ENCODE measurements at regions not wholly inside any gene's neighbourhood (a gene's known extent, or its start where the extent isn't known, plus 50 kb on each side); places are given as distances from the start of the nearest gene placed in this dataset.
"Not testable (repeated sequence)": the region's sequence is repeated elsewhere in the genome, so short reads cannot be mapped to it uniquely, and the experiment has no call there.

- no peak for DNase-seq (ENCODE audit: low read depth in 2 of 3, low spot score in 1 of 3)
Observed at GRCh38 chr7:46068159-46068558, 147.1 kb upstream of the IGFBP3 start.

- no peak for DNase-seq (ENCODE audit: low read depth in 2 of 3, low spot score in 1 of 3)
Observed at GRCh38 chr7:46059308-46060020, 138.4 kb upstream of the IGFBP3 start.

- no peak for DNase-seq (ENCODE audit: low read depth in 2 of 3, low spot score in 1 of 3)
Observed at GRCh38 chr7:46058086-46058823, 137.2 kb upstream of the IGFBP3 start.

GRCh38 chr7:46054915-46055314 lies 133.8 kb upstream of the IGFBP3 start:
- DNase-seq (ENCODE audit: low read depth in 2 of 3, low spot score in 1 of 3): no peak

- DNase-seq (ENCODE audit: low read depth in 2 of 3, low spot score in 1 of 3): no peak
Observed at GRCh38 chr7:46054272-46054671, 133.2 kb upstream of the IGFBP3 start.

- DNase-seq (ENCODE audit: low read depth in 2 of 3, low spot score in 1 of 3): no peak
Observed at GRCh38 chr7:46047581-46047980, 126.5 kb upstream of the IGFBP3 start.

- DNase-seq (ENCODE audit: low read depth in 2 of 3, low spot score in 1 of 3): not testable (repeated sequence)
Observed at GRCh38 chr7:46043338-46043737, 122.3 kb upstream of the IGFBP3 start.

- not testable (repeated sequence) for DNase-seq (ENCODE audit: low read depth in 2 of 3, low spot score in 1 of 3)
Observed at GRCh38 chr7:46039813-46040212, 118.7 kb upstream of the IGFBP3 start.

- no peak for DNase-seq (ENCODE audit: low read depth in 2 of 3, low spot score in 1 of 3)
Observed at GRCh38 chr7:46035166-46035565, 114.1 kb upstream of the IGFBP3 start.

- no peak for DNase-seq (ENCODE audit: low read depth in 2 of 3, low spot score in 1 of 3)
Observed at GRCh38 chr7:46034056-46034768, 113.1 kb upstream of the IGFBP3 start.

- no peak for DNase-seq (ENCODE audit: low read depth in 2 of 3, low spot score in 1 of 3)
Observed at GRCh38 chr7:46033592-46033991, 112.5 kb upstream of the IGFBP3 start.

GRCh38 chr7:46032942-46033341 lies 111.9 kb upstream of the IGFBP3 start:
- DNase-seq (ENCODE audit: low read depth in 2 of 3, low spot score in 1 of 3): no peak

- no peak for DNase-seq (ENCODE audit: low read depth in 2 of 3, low spot score in 1 of 3)
Observed at GRCh38 chr7:46032353-46032752, 111.3 kb upstream of the IGFBP3 start.

GRCh38 chr7:46029111-46029704 lies 108.1 kb upstream of the IGFBP3 start:
- DNase-seq (ENCODE audit: low read depth in 2 of 3, low spot score in 1 of 3): no peak

GRCh38 chr7:46028246-46028645 lies 107.2 kb upstream of the IGFBP3 start:
- DNase-seq (ENCODE audit: low read depth in 2 of 3, low spot score in 1 of 3): no peak

- DNase-seq (ENCODE audit: low read depth in 2 of 3, low spot score in 1 of 3): no peak
Observed at GRCh38 chr7:46026741-46027140, 105.7 kb upstream of the IGFBP3 start.

GRCh38 chr7:46024263-46024916 lies 103.3 kb upstream of the IGFBP3 start:
- no peak for DNase-seq (ENCODE audit: low read depth in 2 of 3, low spot score in 1 of 3)

GRCh38 chr7:46022397-46022796 lies 101.3 kb upstream of the IGFBP3 start:
- DNase-seq (ENCODE audit: low read depth in 2 of 3, low spot score in 1 of 3): no peak

- DNase-seq (ENCODE audit: low read depth in 2 of 3, low spot score in 1 of 3): no peak
Observed at GRCh38 chr7:46015107-46015868, 94.2 kb upstream of the IGFBP3 start.

- DNase-seq (ENCODE audit: low read depth in 2 of 3, low spot score in 1 of 3): no peak
Observed at GRCh38 chr7:46011501-46011900, 90.4 kb upstream of the IGFBP3 start.
